Stomach smooth muscle (tissue), 2 donors: ENCODE measurements at regions not wholly inside any gene's neighbourhood (a gene's known extent, or its start where the extent isn't known, plus 50 kb on each side); places are given as distances from the start of the nearest gene placed in this dataset.
"Not testable (repeated sequence)": the region's sequence is repeated elsewhere in the genome, so short reads cannot be mapped to it uniquely, and the experiment has no call there.

Source experiments
- H3K27ac ChIP-seq: one replicate; pipeline ENCODE4 v1.7.0; 2013; ENCODE audit warnings: mild to moderate bottlenecking, low read length, inconsistent platforms
- H3K27me3 ChIP-seq, 2 donors: one replicate each; pipeline ENCODE4 v1.7.0; 2013; ENCODE audit warnings: low read length in 2 of 2; ENCODE audit not compliant: insufficient read depth in 2 of 2, control insufficient read depth in 1 of 2
- H3K36me3 ChIP-seq, 2 donors: one replicate each; pipeline ENCODE4 v1.7.0; 2013; ENCODE audit warnings: low read length in 2 of 2; ENCODE audit not compliant: control insufficient read depth in 2 of 2, insufficient read depth in 2 of 2
- H3K4me1 ChIP-seq: one replicate; pipeline ENCODE4 v1.7.0; 2013; ENCODE audit warnings: low read length; ENCODE audit not compliant: control insufficient read depth, insufficient read depth
- H3K4me3 ChIP-seq, 2 donors: one replicate each; pipeline ENCODE4 v1.7.0; 2013; ENCODE audit warnings: low read length in 2 of 2
- H3K9ac ChIP-seq, 2 donors: one replicate each; pipeline ENCODE4 v1.7.0; 2013; ENCODE audit warnings: low read length in 2 of 2, mild to moderate bottlenecking in 1 of 2
- H3K9me3 ChIP-seq, 2 donors: one replicate each; pipeline ENCODE4 v1.7.0; 2013; ENCODE audit warnings: low read length in 2 of 2; ENCODE audit not compliant: control insufficient read depth in 2 of 2
- donor health status: healthy.
- donor health status: Pancreatic carcinoma.

DNA sequence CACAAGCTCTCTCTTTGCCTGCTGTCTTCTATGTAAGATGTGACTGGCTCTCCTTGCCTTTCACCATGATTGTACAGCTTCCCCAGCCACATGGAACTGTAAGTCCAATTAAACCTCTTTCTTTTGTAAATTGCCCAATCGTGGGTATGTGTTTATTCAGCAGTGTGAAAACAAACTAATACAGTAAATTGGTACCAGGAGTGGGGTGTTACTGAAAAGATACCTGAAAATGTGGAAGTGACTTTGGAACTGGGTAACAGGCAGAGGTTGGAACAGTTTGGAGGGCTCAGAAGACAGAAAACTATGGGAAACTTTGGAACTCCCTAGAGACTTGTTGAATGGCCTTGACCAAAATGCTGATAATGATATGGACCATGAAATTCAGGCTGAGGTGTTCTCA, 214.3 kb upstream of the FSCB start:
- not testable (repeated sequence) for H3K4me1 ChIP-seq, H3K4me3 ChIP-seq, H3K9me3 ChIP-seq, H3K27me3 ChIP-seq, H3K36me3 ChIP-seq, H3K9ac ChIP-seq, H3K27ac ChIP-seq

DNA sequence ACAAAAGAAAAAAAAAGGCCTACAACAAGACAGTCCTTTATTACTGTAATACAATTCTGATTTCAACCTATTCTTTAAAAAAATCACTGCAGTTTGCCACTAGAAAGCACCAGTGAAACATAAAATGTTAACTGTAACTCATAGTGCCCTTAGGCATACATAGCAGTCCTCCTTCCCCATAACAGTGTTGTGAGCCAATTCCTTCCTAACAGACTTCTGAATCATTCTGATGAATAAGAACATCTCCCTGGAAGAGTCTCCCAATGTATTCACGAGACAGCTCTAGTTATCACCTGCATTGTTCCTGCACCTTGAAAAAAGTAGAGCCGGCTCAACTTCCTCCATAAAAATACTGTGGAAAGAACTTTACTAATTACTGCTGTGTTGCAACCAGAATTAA, 213.6 kb upstream of the FSCB start:
- H3K9ac ChIP-seq, result no peak overlapping the region
- no peaks in the 10 kb centered on the region for H3K9me3 ChIP-seq
- no peaks in the 10 kb centered on the region for H3K36me3 ChIP-seq
- no peaks in the 10 kb centered on the region for H3K27me3 ChIP-seq
- no peak overlapping the region for H3K27ac ChIP-seq
- no peaks in the 10 kb centered on the region for H3K4me1 ChIP-seq
- no peak overlapping the region for H3K4me3 ChIP-seq

- H3K4me1 ChIP-seq, result peaks cover 6% of the 10 kb centered on the region
- H3K9ac ChIP-seq, result peak overlapping the region in 1 of 2 donors; percentile 9
- no peaks in the 10 kb centered on the region for H3K36me3 ChIP-seq
- no peaks in the 10 kb centered on the region for H3K27me3 ChIP-seq
- no peaks in the 10 kb centered on the region for H3K9me3 ChIP-seq
- H3K4me3 ChIP-seq, result peak overlapping the region in 1 of 2 donors; percentile 19
- H3K27ac ChIP-seq, result peak overlapping the region; percentile 18
Measured at GRCh38 chr14:44712024-44712815, 205.1 kb upstream of the FSCB start.

DNA sequence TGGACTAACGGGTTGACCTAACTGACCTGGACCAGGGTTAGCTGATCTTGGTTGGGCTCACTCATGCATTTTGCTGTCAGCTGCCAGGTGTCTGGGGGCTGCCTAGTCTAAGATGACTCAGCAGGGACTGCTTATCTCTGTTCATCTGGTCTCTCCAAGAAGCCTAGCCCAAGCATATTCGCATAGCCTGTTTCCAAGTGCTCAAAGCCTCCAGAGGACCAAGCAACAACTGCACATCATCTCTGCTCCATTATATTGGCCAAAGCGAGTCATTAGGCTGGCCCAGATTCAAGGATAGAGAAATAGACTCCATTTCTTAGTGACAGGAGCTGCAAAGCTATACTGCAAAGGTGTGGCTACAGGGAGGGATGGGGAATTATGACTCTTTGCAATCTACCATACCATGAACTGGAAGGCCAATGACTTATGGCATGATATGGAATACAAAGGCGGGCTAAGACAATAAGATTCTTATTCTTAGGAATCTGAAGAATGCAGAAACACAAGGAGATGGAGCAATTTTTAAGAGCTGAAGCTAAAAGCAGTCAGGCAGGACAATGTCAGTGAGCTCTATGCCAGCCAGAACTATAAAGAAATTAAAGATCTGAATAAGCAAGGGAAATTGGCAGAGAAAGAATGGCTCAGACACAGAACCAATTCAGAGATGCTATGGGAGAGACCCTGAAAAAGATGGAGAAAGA, 194.6 kb upstream of the FSCB start:
- Histone ChIP-seq H3K36me3 (no peaks in the 10 kb centered on the region), H3K9ac (no peak overlapping the region), H3K4me1 (no peaks in the 10 kb centered on the region), H3K9me3 (peaks cover 0 to 2% of the 10 kb centered on the region in 2 donors), H3K27me3 (no peaks in the 10 kb centered on the region), H3K27ac (no peak overlapping the region), H3K4me3 (no peak overlapping the region)

GRCh38 chr14:44700694-44701093, 193.6 kb upstream of the FSCB start:
- H3K9me3 ChIP-seq, result peaks cover 0 to 2% of the 10 kb centered on the region in 2 donors
- no peak overlapping the region for H3K4me3 ChIP-seq
- no peak overlapping the region for H3K27ac ChIP-seq
- H3K4me1 ChIP-seq, result no peaks in the 10 kb centered on the region
- H3K36me3 ChIP-seq, result no peaks in the 10 kb centered on the region
- H3K9ac ChIP-seq, result no peak overlapping the region
- no peaks in the 10 kb centered on the region for H3K27me3 ChIP-seq

GRCh38 chr14:44700184-44700583, 193.1 kb upstream of the FSCB start:
- no peak overlapping the region for H3K27ac ChIP-seq
- H3K9me3 ChIP-seq, result peaks cover 0 to 2% of the 10 kb centered on the region in 2 donors
- H3K9ac ChIP-seq, result no peak overlapping the region
- H3K36me3 ChIP-seq, result no peaks in the 10 kb centered on the region
- H3K4me3 ChIP-seq, result no peak overlapping the region
- H3K4me1 ChIP-seq, result no peaks in the 10 kb centered on the region
- H3K27me3 ChIP-seq, result no peaks in the 10 kb centered on the region

GRCh38 chr14:44699391-44699790, 192.3 kb upstream of the FSCB start:
- Histone ChIP-seq H3K4me3 (no peak overlapping the region), H3K27ac (no peak overlapping the region)

GRCh38 chr14:44669496-44669895, 162.4 kb upstream of the FSCB start:
- Histone ChIP-seq H3K4me3 (no peak overlapping the region), H3K27ac (no peak overlapping the region), H3K9me3 (peaks cover 4% of the 10 kb centered on the region in 2 donors), H3K36me3 (no peaks in the 10 kb centered on the region), H3K9ac (no peak overlapping the region), H3K4me1 (no peaks in the 10 kb centered on the region), H3K27me3 (no peaks in the 10 kb centered on the region)

More at GRCh38 chr14:44699391-44699790, 192.3 kb upstream of the FSCB start:
- Histone ChIP-seq H3K36me3 (no peaks in the 10 kb centered on the region), H3K9me3 (peaks cover 0 to 2% of the 10 kb centered on the region in 2 donors), H3K9ac (no peak overlapping the region), H3K27me3 (no peaks in the 10 kb centered on the region), H3K4me1 (no peaks in the 10 kb centered on the region)

DNA sequence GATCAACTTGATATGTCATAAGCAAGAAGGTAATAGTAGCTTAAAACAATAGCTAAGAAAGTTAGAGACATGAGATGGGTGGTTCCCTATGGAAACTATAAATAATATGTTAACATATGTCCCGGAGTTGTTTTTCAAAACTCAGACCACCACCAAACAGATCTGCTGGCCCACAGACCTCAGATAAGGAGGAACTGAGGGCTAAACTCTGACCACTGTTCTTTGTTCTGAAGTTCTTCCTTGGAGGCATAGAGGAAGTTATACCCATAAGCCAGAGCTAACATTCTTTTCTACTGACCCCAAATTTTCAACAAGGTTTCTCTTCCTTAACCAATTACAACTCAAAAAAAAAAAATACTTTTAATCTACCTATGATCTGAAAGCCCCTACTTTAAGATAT, 156.1 kb upstream of the FSCB start:
- Histone ChIP-seq H3K4me3 (no peak overlapping the region), H3K27me3 (no peaks in the 10 kb centered on the region), H3K27ac (no peak overlapping the region), H3K36me3 (no peaks in the 10 kb centered on the region), H3K9ac (no peak overlapping the region), H3K4me1 (no peaks in the 10 kb centered on the region), H3K9me3 (no peaks in the 10 kb centered on the region)

DNA sequence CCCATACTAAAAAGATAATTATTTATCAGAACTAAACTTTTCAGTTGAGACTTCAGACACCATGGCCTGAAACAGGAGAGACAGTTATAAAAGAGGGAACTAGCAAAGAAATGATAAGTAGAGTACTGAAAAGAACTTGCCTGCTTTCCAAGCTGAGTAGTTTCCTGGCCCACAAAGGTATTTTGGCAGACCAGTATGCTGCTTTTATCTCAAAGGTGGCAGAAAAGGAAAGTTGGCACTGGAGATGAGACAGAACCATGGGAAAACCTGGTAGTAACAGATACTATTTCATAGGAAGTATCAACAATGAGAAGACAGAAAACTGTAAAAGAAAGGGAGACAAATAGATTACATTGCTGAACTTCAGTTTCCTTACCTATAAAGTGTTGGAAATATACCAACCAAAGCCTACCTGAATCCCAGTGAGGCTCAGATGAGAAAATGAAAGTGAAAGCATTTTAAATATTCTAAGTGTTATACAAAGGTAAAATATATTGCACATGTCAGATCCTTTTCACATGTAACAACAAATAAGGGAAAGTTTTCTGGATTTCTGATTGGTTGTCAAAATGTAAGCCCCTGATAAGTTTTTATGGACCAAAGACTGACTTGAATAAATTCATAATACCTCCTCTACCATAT, 155.3 kb upstream of the FSCB start:
- Histone ChIP-seq H3K4me1 (no peaks in the 10 kb centered on the region), H3K4me3 (no peak overlapping the region), H3K27ac (no peak overlapping the region), H3K36me3 (no peaks in the 10 kb centered on the region), H3K9ac (no peak overlapping the region), H3K9me3 (no peaks in the 10 kb centered on the region), H3K27me3 (no peaks in the 10 kb centered on the region)

GRCh38 chr14:44658389-44658696, 151.3 kb upstream of the FSCB start:
- Histone ChIP-seq H3K27me3 (no peaks in the 10 kb centered on the region), H3K27ac (no peak overlapping the region), H3K4me1 (no peaks in the 10 kb centered on the region), H3K36me3 (no peaks in the 10 kb centered on the region), H3K4me3 (no peak overlapping the region), H3K9ac (no peak overlapping the region), H3K9me3 (no peaks in the 10 kb centered on the region)
